Mucosa of descending colon (tissue), 3 donors: ENCODE measurements at regions not wholly inside any gene's neighbourhood (a gene's known extent, or its start where the extent isn't known, plus 50 kb on each side); places are given as distances from the start of the nearest gene placed in this dataset.

Source experiments
- ATAC-seq: fragments of 200-7000 bp; cut with Tn5 transposase; one replicate; pipeline ENCODE4 v1.9.1; 2020; ENCODE audit warnings: mild to moderate bottlenecking, moderate library complexity
- DNase-seq, 3 donors: peaks; one replicate each; pipeline ENCODE4 v3.0.0-alpha.2; 2020
- H3K36me3 ChIP-seq: fragments of 200-600 bp; one replicate; pipeline ENCODE4 v1.8.0; 2021; ENCODE audit warnings: low read depth, mild to moderate bottlenecking
- H3K4me1 ChIP-seq: fragments of 200-600 bp; one replicate; pipeline ENCODE4 v1.8.0; 2021; ENCODE audit warnings: low read depth, mild to moderate bottlenecking
- H3K4me3 ChIP-seq: fragments of 200-600 bp; one replicate; pipeline ENCODE4 v1.8.0; 2021; ENCODE audit warnings: mild to moderate bottlenecking
- H3K9me3 ChIP-seq: fragments of 200-600 bp; one replicate; pipeline ENCODE4 v1.8.0; 2021; ENCODE audit warnings: mild to moderate bottlenecking
- intact Hi-C, 2 donors: fragments of 100-400 bp; cut with DNase I in 1 of 2; cut with micrococcal nuclease in 1 of 2; formaldehyde crosslinking; loops; one replicate each; pipeline versions ENCODE4 v1.11.0 to v1.11.1; 2022; cut with DNase I, micrococcal nuclease
- TF ChIP-seq, protein P1 (sequence below): fragments of 200-600 bp; IDR thresholded peaks from one replicate; pipeline ENCODE4 v1.8.0; 2022; ENCODE audit warnings: antibody characterized with exemption, mild to moderate bottlenecking
- donor health status: DM: no; HTN: no; CAD: no; lungs with moderate emphysema.
- donor health status: DM: no; HTN: no; CAD: no.
- donor health status: DM: no; HTN: yes; CAD: no.

DNA sequence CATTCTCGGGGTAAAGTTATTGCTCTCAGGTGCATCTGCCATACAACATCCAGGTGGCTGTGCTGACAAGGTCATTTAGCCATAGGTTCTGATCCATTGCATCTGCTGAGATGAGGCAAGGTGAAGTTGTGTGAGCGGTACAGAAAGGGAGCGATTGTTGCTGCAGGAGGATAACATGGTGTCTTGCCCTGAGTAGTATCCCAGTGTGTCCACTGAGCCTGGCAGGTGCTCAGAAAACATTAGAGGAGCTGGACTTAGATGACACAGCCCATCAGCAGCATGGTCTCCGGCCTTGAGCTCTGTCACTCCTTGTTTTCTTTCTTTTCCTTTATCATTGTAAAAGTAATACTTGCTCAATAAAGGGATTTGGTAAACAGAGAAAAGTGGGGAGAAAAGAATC lies 161.1 kb upstream of the ATP10A start:
- TF ChIP-seq, protein P1, sequence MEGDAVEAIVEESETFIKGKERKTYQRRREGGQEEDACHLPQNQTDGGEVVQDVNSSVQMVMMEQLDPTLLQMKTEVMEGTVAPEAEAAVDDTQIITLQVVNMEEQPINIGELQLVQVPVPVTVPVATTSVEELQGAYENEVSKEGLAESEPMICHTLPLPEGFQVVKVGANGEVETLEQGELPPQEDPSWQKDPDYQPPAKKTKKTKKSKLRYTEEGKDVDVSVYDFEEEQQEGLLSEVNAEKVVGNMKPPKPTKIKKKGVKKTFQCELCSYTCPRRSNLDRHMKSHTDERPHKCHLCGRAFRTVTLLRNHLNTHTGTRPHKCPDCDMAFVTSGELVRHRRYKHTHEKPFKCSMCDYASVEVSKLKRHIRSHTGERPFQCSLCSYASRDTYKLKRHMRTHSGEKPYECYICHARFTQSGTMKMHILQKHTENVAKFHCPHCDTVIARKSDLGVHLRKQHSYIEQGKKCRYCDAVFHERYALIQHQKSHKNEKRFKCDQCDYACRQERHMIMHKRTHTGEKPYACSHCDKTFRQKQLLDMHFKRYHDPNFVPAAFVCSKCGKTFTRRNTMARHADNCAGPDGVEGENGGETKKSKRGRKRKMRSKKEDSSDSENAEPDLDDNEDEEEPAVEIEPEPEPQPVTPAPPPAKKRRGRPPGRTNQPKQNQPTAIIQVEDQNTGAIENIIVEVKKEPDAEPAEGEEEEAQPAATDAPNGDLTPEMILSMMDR = no peak
- ATAC-seq (no peak), DNase-seq (no peak)
- no peaks in the 10 kb centered on the region for H3K36me3 ChIP-seq
- H3K9me3 ChIP-seq = peaks cover 5% of the 10 kb centered on the region
- H3K4me1 ChIP-seq = no peaks in the 10 kb centered on the region
- intact Hi-C loops = no loop called here
- H3K4me3 ChIP-seq = no peak overlapping the region

DNA sequence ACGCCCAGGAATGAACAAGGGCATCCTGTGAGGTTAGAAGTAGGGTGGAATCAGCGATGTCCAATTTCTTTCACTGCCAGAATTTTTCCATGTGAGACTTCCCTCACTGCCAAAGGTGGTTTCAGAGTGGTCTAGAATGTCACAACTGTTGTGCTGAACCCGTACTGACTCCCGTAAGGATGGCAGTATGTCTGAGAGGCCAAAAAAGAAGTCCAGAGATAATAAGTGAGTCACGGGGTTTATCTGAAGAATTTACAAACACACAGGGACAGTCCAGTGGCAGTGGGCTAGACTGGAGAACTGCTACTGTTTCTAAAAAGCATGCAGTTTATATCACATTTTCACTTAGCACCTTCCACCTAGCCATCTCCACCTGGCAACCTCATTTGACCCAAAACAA lies 160.6 kb upstream of the ATP10A start:
- H3K4me3 ChIP-seq = no peak overlapping the region
- no peaks in the 10 kb centered on the region for H3K4me1 ChIP-seq
- ATAC-seq (no peak), DNase-seq (no peak)
- intact Hi-C loops = no loop called here
- TF ChIP-seq, protein P1 = no peak
- no peaks in the 10 kb centered on the region for H3K36me3 ChIP-seq
- H3K9me3 ChIP-seq = peaks cover 5% of the 10 kb centered on the region

DNA sequence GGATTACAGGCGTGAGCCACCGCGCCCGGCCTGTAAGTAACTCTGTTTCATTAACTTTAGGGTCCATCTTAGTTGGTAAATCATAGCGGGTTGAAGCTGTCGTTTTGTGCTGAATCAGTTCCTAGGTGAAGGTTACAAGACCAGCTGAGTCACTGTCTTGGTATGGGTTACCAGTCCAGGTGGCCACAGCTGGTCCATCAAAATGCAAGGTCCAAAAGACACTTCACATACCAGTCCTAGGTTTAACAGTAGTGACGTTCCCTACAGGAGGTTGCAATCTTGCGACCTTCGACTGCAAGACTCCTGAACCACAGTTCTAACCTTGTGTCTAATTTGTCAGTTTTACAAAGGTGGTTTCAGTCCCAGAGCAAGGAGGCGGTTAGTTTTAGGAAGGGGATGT lies 160.1 kb upstream of the ATP10A start:
- no peak for DNase-seq
- Histone ChIP-seq H3K9me3 (peaks cover 5% of the 10 kb centered on the region), H3K4me1 (no peaks in the 10 kb centered on the region), H3K4me3 (no peak overlapping the region), H3K36me3 (no peaks in the 10 kb centered on the region)
- ATAC-seq = no peak
- TF ChIP-seq, protein P1 = no peak
- intact Hi-C loops = no loop called here

DNA sequence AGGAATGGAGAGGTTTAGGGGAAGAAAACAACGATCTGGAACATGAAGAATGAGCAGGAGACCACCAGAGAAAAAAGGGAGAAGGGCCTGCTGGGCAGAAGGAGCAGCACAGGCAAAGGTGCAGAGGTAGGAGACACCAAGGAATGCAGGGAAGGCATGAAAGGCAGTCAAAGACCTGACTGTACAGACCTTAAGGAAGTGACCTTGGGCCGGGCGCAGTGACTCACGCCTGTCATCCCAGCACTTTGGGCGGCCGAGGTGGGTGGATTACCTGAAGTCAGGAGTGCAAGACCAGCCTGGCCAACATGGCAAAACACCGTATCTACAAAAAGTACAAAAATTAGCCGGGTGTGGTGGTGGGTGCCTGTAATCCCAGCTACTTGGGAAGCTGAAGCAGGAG lies 157.7 kb upstream of the ATP10A start:
- intact Hi-C loops = no loop called here
- Histone ChIP-seq H3K9me3 (peaks cover 7% of the 10 kb centered on the region), H3K4me3 (no peak overlapping the region), H3K36me3 (no peaks in the 10 kb centered on the region), H3K4me1 (no peaks in the 10 kb centered on the region)
- no peak for DNase-seq
- TF ChIP-seq, protein P1 = no peak
- ATAC-seq = no peak

DNA sequence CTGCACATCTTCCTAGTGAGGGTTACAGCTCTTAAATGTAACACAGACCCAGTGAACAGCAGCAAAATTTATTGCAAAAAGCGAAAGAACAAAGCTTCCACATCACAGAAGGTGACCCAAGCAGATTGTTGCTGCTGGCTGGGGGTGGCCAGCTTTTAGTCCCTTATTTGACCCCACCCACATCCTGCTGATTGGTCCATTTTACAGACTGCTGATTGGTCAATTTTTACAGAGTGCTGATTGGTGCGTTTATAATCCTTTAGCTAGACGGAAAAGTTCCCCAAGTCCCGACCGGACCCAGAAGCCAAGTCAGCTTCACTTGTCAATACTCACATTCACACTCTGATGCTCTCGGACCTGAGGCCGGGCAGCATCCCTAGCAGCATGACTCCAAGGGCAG lies 154.5 kb upstream of the ATP10A start:
- Histone ChIP-seq H3K36me3 (no peaks in the 10 kb centered on the region), H3K4me1 (no peaks in the 10 kb centered on the region), H3K4me3 (no peak overlapping the region), H3K9me3 (peaks cover 7% of the 10 kb centered on the region)
- ATAC-seq (no peak), DNase-seq (no peak)
- TF ChIP-seq, protein P1 = no peak
- intact Hi-C loops = no loop called here

DNA sequence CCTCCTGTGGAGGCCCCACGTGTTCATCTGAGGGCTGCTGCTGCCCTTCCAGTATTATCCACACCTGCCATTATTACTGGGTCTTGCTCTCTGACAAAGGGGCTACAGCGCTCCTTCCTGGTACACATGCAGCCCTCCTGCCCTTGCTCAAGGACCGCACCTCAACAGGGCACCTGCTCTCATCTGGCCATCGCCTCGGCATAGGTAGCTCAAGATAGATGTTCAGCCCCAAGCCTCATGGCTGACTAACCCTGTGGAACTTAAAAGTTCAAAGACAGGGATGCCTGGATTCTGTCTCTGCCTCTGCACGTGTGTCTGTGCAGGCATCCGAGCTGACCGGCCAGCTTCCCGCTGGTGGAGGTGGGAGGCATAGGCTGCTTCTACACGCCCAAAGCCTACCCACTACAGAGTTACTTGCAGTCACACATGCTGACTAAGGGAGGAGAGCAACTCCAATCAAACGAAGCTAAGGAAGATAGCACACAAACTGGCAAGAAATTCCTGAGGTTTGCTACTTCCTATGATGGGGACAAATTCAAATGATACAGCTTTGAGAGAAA lies 152.5 kb upstream of the ATP10A start:
- no peaks in the 10 kb centered on the region for H3K4me1 ChIP-seq
- TF ChIP-seq, protein P1 = no peak
- no peak for ATAC-seq
- peaks cover 16% of the 10 kb centered on the region for H3K9me3 ChIP-seq
- no peaks in the 10 kb centered on the region for H3K36me3 ChIP-seq
- DNase-seq = no peak
- H3K4me3 ChIP-seq = no peak overlapping the region
- intact Hi-C loops = no loop called here
